Neural cell (in vitro differentiated cells): ENCODE measurements at regions not wholly inside any gene's neighbourhood (a gene's known extent, or its start where the extent isn't known, plus 50 kb on each side); places are given as distances from the start of the nearest gene placed in this dataset.

ENCODE experiments used
- EP300 ChIP-seq: fragments of 450-650 bp; conservative IDR thresholded peaks from 2 replicates; pipeline ENCODE4 v1.6.1; 2014; ENCODE audit warnings: antibody characterized with exemption, mild to moderate bottlenecking, moderate library complexity; ENCODE audit not compliant: poor library complexity, severe bottlenecking
- EZH2 ChIP-seq: fragments of 200-600, 300-800 bp; shearing (Covaris generic), sonication (generic); IDR thresholded peaks from 2 replicates; pipeline ENCODE4 v1.6.1; 2014; ENCODE audit warnings: antibody characterized with exemption, low read length, borderline replicate concordance, mild to moderate bottlenecking; ENCODE audit not compliant: insufficient read depth, poor library complexity, severe bottlenecking
- MXI1 ChIP-seq: fragments of 450-650 bp; conservative IDR thresholded peaks from 2 replicates; pipeline ENCODE4 v1.6.1; 2014; ENCODE audit warnings: antibody characterized with exemption, mild to moderate bottlenecking; ENCODE audit not compliant: poor library complexity, severe bottlenecking
- POLR2AphosphoS5 ChIP-seq: IDR thresholded peaks from 2 replicates; pipeline ENCODE4 v1.6.1; 2012
- SMC3 ChIP-seq: fragments of 450-650 bp; conservative IDR thresholded peaks from 2 replicates; pipeline ENCODE4 v1.6.1; 2014; ENCODE audit warnings: antibody characterized with exemption, mild to moderate bottlenecking, moderate library complexity; ENCODE audit not compliant: poor library complexity
- TAF1 ChIP-seq: IDR thresholded peaks from 2 replicates; pipeline ENCODE4 v1.6.1; 2012; ENCODE audit warnings: low read depth
- TF ChIP-seq, protein P1 (sequence below): fragments of 450-650 bp; IDR thresholded peaks from 2 replicates; pipeline ENCODE4 v1.5.1; 2014; ENCODE audit warnings: antibody characterized with exemption, mild to moderate bottlenecking, moderate library complexity; ENCODE audit not compliant: poor library complexity, severe bottlenecking
- TF ChIP-seq, protein P2 (sequence below): IDR thresholded peaks from 2 replicates; pipeline ENCODE4 v1.6.1; 2012; ENCODE audit warnings: borderline replicate concordance

DNA sequence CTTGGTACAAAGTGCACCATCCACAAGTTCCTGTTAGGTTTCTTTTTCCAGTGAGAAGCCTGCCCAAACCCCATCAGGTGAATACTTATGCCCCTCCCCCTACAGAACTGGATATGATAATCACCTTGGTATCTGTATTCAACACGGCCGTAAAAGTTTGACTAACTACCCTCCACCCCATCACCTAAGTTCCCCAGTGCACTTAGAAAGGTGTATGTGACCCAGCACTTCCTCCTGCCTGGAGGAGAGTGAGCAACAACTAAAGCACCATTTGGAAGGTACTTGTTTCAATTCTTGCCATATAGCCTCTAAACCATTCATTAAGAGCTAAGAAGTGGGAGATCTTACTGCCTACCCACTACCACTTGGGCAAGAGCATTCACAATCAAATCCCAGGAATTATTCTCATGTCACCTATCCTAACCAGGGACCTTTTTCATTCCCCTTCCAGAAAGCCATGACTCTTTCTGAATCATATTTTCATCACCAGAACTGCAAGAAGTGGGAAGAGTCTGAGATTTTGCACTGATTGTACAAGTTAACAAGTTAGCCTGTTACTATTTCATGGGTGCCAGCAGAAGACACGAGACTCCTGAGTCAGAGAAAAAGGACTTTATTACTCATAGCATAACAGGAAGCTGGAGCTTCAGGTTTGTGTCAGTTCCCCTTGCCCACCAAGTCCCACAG lies 53.5 kb upstream of the NDUFV2 start:
- TF ChIP-seq, protein P1, sequence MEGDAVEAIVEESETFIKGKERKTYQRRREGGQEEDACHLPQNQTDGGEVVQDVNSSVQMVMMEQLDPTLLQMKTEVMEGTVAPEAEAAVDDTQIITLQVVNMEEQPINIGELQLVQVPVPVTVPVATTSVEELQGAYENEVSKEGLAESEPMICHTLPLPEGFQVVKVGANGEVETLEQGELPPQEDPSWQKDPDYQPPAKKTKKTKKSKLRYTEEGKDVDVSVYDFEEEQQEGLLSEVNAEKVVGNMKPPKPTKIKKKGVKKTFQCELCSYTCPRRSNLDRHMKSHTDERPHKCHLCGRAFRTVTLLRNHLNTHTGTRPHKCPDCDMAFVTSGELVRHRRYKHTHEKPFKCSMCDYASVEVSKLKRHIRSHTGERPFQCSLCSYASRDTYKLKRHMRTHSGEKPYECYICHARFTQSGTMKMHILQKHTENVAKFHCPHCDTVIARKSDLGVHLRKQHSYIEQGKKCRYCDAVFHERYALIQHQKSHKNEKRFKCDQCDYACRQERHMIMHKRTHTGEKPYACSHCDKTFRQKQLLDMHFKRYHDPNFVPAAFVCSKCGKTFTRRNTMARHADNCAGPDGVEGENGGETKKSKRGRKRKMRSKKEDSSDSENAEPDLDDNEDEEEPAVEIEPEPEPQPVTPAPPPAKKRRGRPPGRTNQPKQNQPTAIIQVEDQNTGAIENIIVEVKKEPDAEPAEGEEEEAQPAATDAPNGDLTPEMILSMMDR, result no peak
- TF ChIP-seq POLR2AphosphoS5 (no peak), EZH2 (no peak), MXI1 (no peak), TAF1 (no peak), EP300 (no peak), SMC3 (no peak)
- TF ChIP-seq, protein P2, sequence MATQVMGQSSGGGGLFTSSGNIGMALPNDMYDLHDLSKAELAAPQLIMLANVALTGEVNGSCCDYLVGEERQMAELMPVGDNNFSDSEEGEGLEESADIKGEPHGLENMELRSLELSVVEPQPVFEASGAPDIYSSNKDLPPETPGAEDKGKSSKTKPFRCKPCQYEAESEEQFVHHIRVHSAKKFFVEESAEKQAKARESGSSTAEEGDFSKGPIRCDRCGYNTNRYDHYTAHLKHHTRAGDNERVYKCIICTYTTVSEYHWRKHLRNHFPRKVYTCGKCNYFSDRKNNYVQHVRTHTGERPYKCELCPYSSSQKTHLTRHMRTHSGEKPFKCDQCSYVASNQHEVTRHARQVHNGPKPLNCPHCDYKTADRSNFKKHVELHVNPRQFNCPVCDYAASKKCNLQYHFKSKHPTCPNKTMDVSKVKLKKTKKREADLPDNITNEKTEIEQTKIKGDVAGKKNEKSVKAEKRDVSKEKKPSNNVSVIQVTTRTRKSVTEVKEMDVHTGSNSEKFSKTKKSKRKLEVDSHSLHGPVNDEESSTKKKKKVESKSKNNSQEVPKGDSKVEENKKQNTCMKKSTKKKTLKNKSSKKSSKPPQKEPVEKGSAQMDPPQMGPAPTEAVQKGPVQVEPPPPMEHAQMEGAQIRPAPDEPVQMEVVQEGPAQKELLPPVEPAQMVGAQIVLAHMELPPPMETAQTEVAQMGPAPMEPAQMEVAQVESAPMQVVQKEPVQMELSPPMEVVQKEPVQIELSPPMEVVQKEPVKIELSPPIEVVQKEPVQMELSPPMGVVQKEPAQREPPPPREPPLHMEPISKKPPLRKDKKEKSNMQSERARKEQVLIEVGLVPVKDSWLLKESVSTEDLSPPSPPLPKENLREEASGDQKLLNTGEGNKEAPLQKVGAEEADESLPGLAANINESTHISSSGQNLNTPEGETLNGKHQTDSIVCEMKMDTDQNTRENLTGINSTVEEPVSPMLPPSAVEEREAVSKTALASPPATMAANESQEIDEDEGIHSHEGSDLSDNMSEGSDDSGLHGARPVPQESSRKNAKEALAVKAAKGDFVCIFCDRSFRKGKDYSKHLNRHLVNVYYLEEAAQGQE, result no peak
